Left ventricle myocardium inferior (tissue), 1 donor: ENCODE measurements at regions not wholly inside any gene's neighbourhood (a gene's known extent, or its start where the extent isn't known, plus 50 kb on each side); places are given as distances from the start of the nearest gene placed in this dataset.

ENCODE experiments used
- DNase-seq: peaks from one replicate; pipeline ENCODE4 v3.0.0-alpha.2; 2020
- H3K27ac ChIP-seq: fragments of 200-600 bp; replicated peaks from 2 replicates; pipeline ENCODE4 v1.8.0; 2021
- H3K27me3 ChIP-seq: fragments of 200-600 bp; 2 replicates; pipeline ENCODE4 v1.8.0; 2021; ENCODE audit warnings: low read depth
- H3K36me3 ChIP-seq: fragments of 200-600 bp; 2 replicates; pipeline ENCODE4 v1.8.0; 2021
- H3K4me1 ChIP-seq: fragments of 200-600 bp; 2 replicates; pipeline ENCODE4 v1.8.0; 2021
- H3K4me3 ChIP-seq: fragments of 200-600 bp; 2 replicates; pipeline ENCODE4 v1.8.0; 2021; ENCODE audit warnings: mild to moderate bottlenecking, moderate library complexity
- H3K9me3 ChIP-seq: fragments of 200-600 bp; replicated peaks from 2 replicates; pipeline ENCODE4 v1.8.0; 2021
- intact Hi-C: fragments of 100-400 bp; cut with micrococcal nuclease; formaldehyde crosslinking; loops from one replicate; pipeline ENCODE4 v1.11.0; 2022
- TF ChIP-seq, protein P1 (sequence below): fragments of 200-600 bp; IDR thresholded peaks from 2 replicates; pipeline ENCODE4 v1.8.0; 2021; ENCODE audit warnings: antibody characterized with exemption, mild to moderate bottlenecking, borderline replicate concordance
- donor health status: DM: no; HTN: yes; CAD: no; lungs with severe emphysema.

DNA sequence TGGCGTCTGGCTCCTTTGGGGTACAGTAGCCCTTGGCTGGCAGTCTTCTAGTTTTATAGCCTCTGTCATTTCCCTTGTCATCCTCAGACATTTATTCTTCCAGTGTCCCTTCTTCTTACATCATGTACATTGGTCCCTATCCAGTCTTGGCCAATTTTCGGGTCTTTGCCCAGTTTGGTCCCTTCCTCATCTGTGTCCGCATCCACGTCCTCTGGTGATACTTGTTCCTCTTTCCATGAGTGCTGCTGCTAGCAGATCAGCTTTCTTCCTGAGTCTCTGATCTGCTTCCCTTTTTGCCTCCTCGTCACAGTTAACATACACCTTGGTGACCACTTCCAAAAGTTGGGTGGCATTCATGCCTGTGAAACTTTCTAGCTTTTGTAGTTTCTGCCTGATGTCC, 86.2 kb upstream of the GPR6 start:
- intact Hi-C loops = no loop called here
- H3K36me3 ChIP-seq = no peaks in the 10 kb centered on the region
- H3K9me3 ChIP-seq = no peaks in the 10 kb centered on the region
- DNase-seq = no peak
- H3K27ac ChIP-seq = no peak overlapping the region
- H3K4me1 ChIP-seq = no peaks in the 10 kb centered on the region
- no peaks in the 10 kb centered on the region for H3K27me3 ChIP-seq
- TF ChIP-seq, protein P1, sequence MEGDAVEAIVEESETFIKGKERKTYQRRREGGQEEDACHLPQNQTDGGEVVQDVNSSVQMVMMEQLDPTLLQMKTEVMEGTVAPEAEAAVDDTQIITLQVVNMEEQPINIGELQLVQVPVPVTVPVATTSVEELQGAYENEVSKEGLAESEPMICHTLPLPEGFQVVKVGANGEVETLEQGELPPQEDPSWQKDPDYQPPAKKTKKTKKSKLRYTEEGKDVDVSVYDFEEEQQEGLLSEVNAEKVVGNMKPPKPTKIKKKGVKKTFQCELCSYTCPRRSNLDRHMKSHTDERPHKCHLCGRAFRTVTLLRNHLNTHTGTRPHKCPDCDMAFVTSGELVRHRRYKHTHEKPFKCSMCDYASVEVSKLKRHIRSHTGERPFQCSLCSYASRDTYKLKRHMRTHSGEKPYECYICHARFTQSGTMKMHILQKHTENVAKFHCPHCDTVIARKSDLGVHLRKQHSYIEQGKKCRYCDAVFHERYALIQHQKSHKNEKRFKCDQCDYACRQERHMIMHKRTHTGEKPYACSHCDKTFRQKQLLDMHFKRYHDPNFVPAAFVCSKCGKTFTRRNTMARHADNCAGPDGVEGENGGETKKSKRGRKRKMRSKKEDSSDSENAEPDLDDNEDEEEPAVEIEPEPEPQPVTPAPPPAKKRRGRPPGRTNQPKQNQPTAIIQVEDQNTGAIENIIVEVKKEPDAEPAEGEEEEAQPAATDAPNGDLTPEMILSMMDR = no peak
- no peak overlapping the region for H3K4me3 ChIP-seq

GRCh38 chr6:109892451-109893435, 85.4 kb upstream of the GPR6 start:
- intact Hi-C loops = no loop called here
- Histone ChIP-seq H3K9me3 (no peaks in the 10 kb centered on the region), H3K27ac (no peak overlapping the region)

DNA sequence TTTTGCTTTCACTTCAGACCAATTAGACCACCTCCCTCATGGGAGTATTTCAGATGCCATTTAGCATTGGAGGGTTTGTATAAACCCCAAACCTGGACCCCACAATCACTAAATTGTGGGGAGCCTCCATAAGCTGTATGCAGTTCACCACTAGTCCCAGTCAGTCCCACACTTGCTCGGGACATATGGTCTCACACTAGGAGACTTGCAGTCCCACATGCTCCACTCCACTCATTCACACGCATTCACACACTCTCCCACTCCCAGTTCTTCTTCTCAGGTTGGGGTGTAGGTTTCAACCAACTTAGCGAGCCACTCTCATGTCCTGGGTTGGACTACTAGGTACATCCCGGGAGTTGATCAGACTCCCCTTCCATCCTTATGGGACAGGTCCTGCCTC, 84.5 kb upstream of the GPR6 start:
- Histone ChIP-seq H3K27ac (peak overlapping the region; percentile 27), H3K4me3 (no peak overlapping the region), H3K9me3 (no peaks in the 10 kb centered on the region), H3K4me1 (no peaks in the 10 kb centered on the region), H3K36me3 (no peaks in the 10 kb centered on the region), H3K27me3 (peaks cover 8% of the 10 kb centered on the region)
- DNase-seq = no peak
- TF ChIP-seq, protein P1 = no peak
- intact Hi-C loops = no loop called here

More at GRCh38 chr6:109892451-109893435, 85.4 kb upstream of the GPR6 start:
- H3K36me3 ChIP-seq = no peaks in the 10 kb centered on the region
- no peak for DNase-seq
- no peak overlapping the region for H3K4me3 ChIP-seq
- no peaks in the 10 kb centered on the region for H3K4me1 ChIP-seq
- peaks cover 1% of the 10 kb centered on the region for H3K27me3 ChIP-seq
- TF ChIP-seq, protein P1 = no peak

DNA sequence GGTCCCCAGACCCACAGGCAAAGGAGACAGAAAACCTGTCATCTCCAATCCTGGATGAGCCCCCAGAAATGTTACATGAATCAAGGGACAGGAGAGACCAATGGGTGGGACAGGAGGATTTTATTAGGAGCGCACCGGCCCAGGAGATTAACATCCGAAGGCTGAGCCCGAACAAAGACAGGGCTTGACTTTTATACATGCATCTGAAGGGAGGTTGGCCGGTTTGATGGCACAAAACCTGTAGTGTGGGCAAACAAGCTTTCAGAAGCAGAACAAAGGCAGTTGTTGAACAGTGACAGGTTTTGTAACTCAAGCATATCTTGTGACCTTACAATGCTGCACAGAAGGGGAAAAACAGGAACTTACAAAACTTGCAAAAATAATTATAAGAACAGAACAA, 83.9 kb upstream of the GPR6 start:
- Histone ChIP-seq H3K9me3 (no peaks in the 10 kb centered on the region), H3K4me3 (no peak overlapping the region), H3K4me1 (no peaks in the 10 kb centered on the region), H3K27ac (peak overlapping the region; percentile 27), H3K27me3 (peaks cover 8% of the 10 kb centered on the region), H3K36me3 (no peaks in the 10 kb centered on the region)
- TF ChIP-seq, protein P1 = no peak
- intact Hi-C loops = no loop called here
- no peak for DNase-seq

DNA sequence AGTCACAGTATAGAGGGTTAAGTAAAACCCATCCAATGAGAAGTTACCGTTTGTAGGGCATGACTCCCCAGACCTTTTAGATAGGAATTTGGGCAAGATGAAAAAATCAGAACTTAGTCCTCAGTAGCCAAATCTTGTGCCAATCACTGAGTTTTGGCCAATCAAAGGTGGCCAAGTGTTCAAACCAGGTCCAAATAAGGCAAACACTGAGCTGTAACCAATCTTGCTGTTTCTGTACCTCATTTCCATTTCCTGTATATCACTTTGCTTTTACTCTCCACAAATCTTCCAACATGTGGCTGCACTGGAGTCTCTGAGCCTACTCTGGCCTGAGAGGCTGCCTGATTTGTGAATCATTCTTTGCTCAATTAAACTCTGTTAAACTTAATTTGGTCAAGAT, 81.8 kb upstream of the GPR6 start:
- intact Hi-C loops = no loop called here
- TF ChIP-seq, protein P1 = no peak

More for the DNA sequence above, 81.8 kb upstream of the GPR6 start:
- Histone ChIP-seq H3K4me1 (no peaks in the 10 kb centered on the region), H3K27ac (no peak overlapping the region), H3K9me3 (no peaks in the 10 kb centered on the region), H3K27me3 (peaks cover 16% of the 10 kb centered on the region), H3K36me3 (no peaks in the 10 kb centered on the region), H3K4me3 (no peak overlapping the region)
- no peak for DNase-seq
